ENCODE measurements at regions not wholly inside any gene's neighbourhood (a gene's known extent, or its start where the extent isn't known, plus 50 kb on each side); places are given as distances from the start of the nearest gene placed in this dataset.
A peak's percentile ranks its signal among the peaks of the same experiment; 100 is the strongest.

- DNase-seq (ENCODE audit: low read depth) (no peak), FAIRE-seq (no peak)
- Histone ChIP-seq H3K36me3 (ENCODE audit: control insufficient read depth, insufficient read depth, low read length) (no peaks in the 10 kb centered on the region), H3K27me3 (ENCODE audit: control insufficient read depth, insufficient read depth, low read length) (no peaks in the 10 kb centered on the region), H3K4me3 (ENCODE audit: low read depth, low read length) (no peak overlapping the region)
- no peak for TF ChIP-seq CTCF (IDR thresholded peaks at IDR 0.05; ENCODE audit: insufficient read depth, low read length, severe bottlenecking)
Measured at GRCh38 chr3:43187836-43188479, 82.1 kb upstream of the POMGNT2 start.

- Histone ChIP-seq H3K27me3 (ENCODE audit: control insufficient read depth, insufficient read depth, low read length) (no peaks in the 10 kb centered on the region), H3K4me3 (ENCODE audit: low read depth, low read length) (no peak overlapping the region), H3K36me3 (ENCODE audit: control insufficient read depth, insufficient read depth, low read length) (no peaks in the 10 kb centered on the region)
- DNase-seq (ENCODE audit: low read depth) (no peak), FAIRE-seq (no peak)
- no peak for TF ChIP-seq CTCF (IDR thresholded peaks at IDR 0.05; ENCODE audit: insufficient read depth, low read length, severe bottlenecking)
Measured at GRCh38 chr3:43185983-43186314, 80.1 kb upstream of the POMGNT2 start.

- FAIRE-seq (no peak), DNase-seq (ENCODE audit: low read depth) (no peak)
- no peaks in the 10 kb centered on the region for H3K36me3 ChIP-seq (ENCODE audit: control insufficient read depth, insufficient read depth, low read length)
- no peak for TF ChIP-seq CTCF (IDR thresholded peaks at IDR 0.05; ENCODE audit: insufficient read depth, low read length, severe bottlenecking)
- no peaks in the 10 kb centered on the region for H3K27me3 ChIP-seq (ENCODE audit: control insufficient read depth, insufficient read depth, low read length)
- no peak overlapping the region for H3K4me3 ChIP-seq (ENCODE audit: low read depth, low read length)
Measured at GRCh38 chr3:43185274-43185982, 79.5 kb upstream of the POMGNT2 start.

- no peak overlapping the region for H3K4me3 ChIP-seq (ENCODE audit: low read depth, low read length)
- FAIRE-seq = no peak
- H3K27me3 ChIP-seq (ENCODE audit: control insufficient read depth, insufficient read depth, low read length) = no peaks in the 10 kb centered on the region
- no peaks in the 10 kb centered on the region for H3K36me3 ChIP-seq (ENCODE audit: control insufficient read depth, insufficient read depth, low read length)
- no peak for TF ChIP-seq CTCF (IDR thresholded peaks at IDR 0.05; ENCODE audit: insufficient read depth, low read length, severe bottlenecking)
- no peak for DNase-seq (ENCODE audit: low read depth)
Measured at GRCh38 chr3:43183456-43183855, 77.6 kb upstream of the POMGNT2 start.

- FAIRE-seq (peak; percentile 32), DNase-seq (ENCODE audit: low read depth) (peak; percentile 93)
- H3K36me3 ChIP-seq (ENCODE audit: control insufficient read depth, insufficient read depth, low read length) = no peaks in the 10 kb centered on the region
- H3K27me3 ChIP-seq (ENCODE audit: control insufficient read depth, insufficient read depth, low read length) = no peaks in the 10 kb centered on the region
- H3K4me3 ChIP-seq (ENCODE audit: low read depth, low read length) = no peak overlapping the region
- no peak for TF ChIP-seq CTCF (IDR thresholded peaks at IDR 0.05; ENCODE audit: insufficient read depth, low read length, severe bottlenecking)
Measured at GRCh38 chr3:43181202-43181821, 75.4 kb upstream of the POMGNT2 start.
